Inflammatory macrophage treated with lipopolysaccharide for 1 hour (primary cell): ENCODE measurements at regions not wholly inside any gene's neighbourhood (a gene's known extent, or its start where the extent isn't known, plus 50 kb on each side); places are given as distances from the start of the nearest gene placed in this dataset.

Experiments used
- DNase-seq, 2 donors: peaks; one replicate each; pipeline ENCODE4 v3.0.0-alpha.2; 2020 to 2022

DNA sequence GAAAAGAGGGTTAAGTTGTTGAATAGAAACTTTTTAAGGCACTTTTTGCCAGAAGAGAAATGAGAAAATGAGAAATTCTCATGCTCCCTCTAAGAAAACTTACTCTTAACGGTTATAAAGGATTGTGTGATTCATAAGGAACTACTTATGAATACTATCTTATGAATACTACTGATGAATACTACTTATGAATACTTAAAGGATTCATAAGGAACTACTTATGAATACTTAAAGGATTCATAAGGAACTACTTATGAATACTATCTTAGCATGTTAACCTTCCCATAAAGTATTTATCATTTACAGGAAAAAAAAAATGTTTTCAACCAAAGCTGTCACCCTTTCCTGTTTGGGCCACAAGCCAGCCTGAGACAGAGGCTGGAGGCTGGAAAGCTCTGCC is 53.1 kb upstream of the UCN3 start:
- DNase-seq = no peak

DNA sequence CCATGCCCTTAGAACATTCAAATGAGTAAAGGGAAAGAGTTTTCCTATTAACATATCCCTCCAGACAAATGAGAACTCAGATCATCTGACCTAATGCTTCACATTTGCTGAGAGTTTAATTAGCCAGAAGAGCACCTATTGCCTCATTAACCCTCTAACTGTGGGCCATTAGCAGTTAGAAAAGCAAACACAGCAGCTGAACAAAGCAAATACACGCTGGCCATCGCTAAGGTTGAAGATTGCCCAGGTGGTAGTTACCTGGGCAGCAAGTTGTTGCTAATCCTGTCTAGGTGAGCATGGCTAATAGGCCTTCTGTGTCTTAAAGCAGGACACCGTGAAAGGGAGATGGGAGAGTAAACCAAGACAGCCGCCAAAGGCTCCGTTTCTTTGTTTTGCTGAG is 49.9 kb upstream of the UCN3 start:
- DNase-seq = no peak
